Peyer's patch (tissue), 4 donors: ENCODE measurements at regions not wholly inside any gene's neighbourhood (a gene's known extent, or its start where the extent isn't known, plus 50 kb on each side); places are given as distances from the start of the nearest gene placed in this dataset.

ENCODE experiments used
- DNase-seq, 3 donors: peaks; one replicate each; pipeline ENCODE4 v3.0.0-alpha.2; 2017 to 2019
- H3K27ac ChIP-seq, 4 donors: fragments of 200-600 bp; sonication (generic); one replicate each; pipeline ENCODE4 v1.5.1; 2016 to 2019
- H3K27me3 ChIP-seq, 2 donors: fragments of 200-600 bp; sonication (generic); one replicate each; pipeline ENCODE4 v1.5.1; 2019
- H3K36me3 ChIP-seq, 3 donors: fragments of 200-600 bp; sonication (generic); one replicate each; pipeline ENCODE4 v1.5.1; 2016 to 2019
- H3K4me1 ChIP-seq, 4 donors: fragments of 200-600 bp; sonication (generic); one replicate each; pipeline ENCODE4 v1.5.1; 2016 to 2019
- H3K4me3 ChIP-seq, 4 donors: fragments of 200-600 bp; sonication (generic); 1 replicate in 3 of 4; 2 replicates in 1 of 4; pipeline ENCODE4 v1.5.1; 2016 to 2019; ENCODE audit warnings: mild to moderate bottlenecking in 1 of 4
- H3K9me3 ChIP-seq, 4 donors: fragments of 200-600 bp; sonication (generic); one replicate each; pipeline ENCODE4 v1.5.1; 2016 to 2019; ENCODE audit warnings: mild to moderate bottlenecking in 1 of 4
- POLR2A ChIP-seq, 2 donors: fragments of 450-650 bp; IDR thresholded peaks; one replicate each; pipeline ENCODE4 v1.5.1; 2017; ENCODE audit warnings: antibody characterized with exemption in 2 of 2, mild to moderate bottlenecking in 2 of 2, moderate library complexity in 2 of 2
- TF ChIP-seq, protein P1 (sequence below), 6 experiments: fragments of 450-650 bp in 4 of 6; fragments of 200-600 bp in 2 of 6; sonication (generic) in 1 of 6; IDR thresholded peaks; one replicate each; pipeline ENCODE4 v1.5.1; 2017 to 2019; ENCODE audit warnings: antibody characterized with exemption in 6 of 6, mild to moderate bottlenecking in 3 of 6, moderate library complexity in 1 of 6

DNA sequence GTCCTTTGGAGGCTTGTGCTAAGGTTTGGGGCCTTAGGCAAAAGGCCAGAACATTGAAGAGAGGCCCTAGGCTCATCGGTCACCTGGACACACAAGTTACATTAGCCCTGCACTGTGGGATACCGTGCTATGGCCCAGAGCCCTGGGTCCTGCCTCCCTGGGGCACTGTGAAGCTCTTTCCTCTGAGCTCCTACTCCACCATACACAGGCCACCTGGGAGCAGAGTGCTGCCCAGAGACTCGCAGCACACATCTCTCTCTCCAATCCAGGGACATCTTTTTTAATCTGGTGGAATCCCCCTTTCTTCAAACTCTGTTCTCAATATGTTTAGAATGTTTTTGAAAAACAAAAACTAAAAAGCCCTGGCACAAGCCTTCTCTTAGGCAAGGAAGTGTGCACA is 314.2 kb upstream of the RGS6 start:
- Histone ChIP-seq H3K27ac (no peak overlapping the region), H3K27me3 (no peaks in the 10 kb centered on the region), H3K4me3 (no peak overlapping the region), H3K9me3 (no peaks in the 10 kb centered on the region), H3K4me1 (no peaks in the 10 kb centered on the region), H3K36me3 (peaks cover 0 to 6% (median 0%) of the 10 kb centered on the region in 3 donors)
- TF ChIP-seq, protein P1, sequence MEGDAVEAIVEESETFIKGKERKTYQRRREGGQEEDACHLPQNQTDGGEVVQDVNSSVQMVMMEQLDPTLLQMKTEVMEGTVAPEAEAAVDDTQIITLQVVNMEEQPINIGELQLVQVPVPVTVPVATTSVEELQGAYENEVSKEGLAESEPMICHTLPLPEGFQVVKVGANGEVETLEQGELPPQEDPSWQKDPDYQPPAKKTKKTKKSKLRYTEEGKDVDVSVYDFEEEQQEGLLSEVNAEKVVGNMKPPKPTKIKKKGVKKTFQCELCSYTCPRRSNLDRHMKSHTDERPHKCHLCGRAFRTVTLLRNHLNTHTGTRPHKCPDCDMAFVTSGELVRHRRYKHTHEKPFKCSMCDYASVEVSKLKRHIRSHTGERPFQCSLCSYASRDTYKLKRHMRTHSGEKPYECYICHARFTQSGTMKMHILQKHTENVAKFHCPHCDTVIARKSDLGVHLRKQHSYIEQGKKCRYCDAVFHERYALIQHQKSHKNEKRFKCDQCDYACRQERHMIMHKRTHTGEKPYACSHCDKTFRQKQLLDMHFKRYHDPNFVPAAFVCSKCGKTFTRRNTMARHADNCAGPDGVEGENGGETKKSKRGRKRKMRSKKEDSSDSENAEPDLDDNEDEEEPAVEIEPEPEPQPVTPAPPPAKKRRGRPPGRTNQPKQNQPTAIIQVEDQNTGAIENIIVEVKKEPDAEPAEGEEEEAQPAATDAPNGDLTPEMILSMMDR (IDR thresholded peaks at IDR 0.05), result no peak
- no peak for TF ChIP-seq POLR2A (IDR thresholded peaks at IDR 0.05)
- no peak for DNase-seq

DNA sequence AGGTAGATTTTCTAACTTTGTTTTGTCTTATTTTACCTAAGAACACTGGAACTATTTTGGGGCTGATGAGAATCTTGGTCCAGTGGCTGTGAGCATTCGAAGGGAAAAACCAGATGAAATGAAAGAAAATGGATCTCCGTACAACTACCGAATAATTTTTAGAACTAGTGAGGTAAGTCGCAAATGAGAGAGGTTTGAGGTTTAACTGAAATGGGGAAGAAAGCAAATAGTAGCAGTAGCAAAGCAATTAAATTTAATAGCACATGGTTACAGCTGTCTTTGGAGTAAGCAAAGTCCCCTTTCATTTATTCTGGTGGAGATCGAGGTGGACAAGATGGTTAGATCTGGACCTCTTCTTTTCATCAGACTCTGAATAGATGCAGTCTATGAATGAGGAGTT is 313.5 kb upstream of the RGS6 start:
- peaks cover 0 to 8% (median 0%) of the 10 kb centered on the region in 3 donors for H3K36me3 ChIP-seq
- TF ChIP-seq POLR2A (IDR thresholded peaks at IDR 0.05), result no peak
- TF ChIP-seq, protein P1 (IDR thresholded peaks at IDR 0.05), result no peak

DNA sequence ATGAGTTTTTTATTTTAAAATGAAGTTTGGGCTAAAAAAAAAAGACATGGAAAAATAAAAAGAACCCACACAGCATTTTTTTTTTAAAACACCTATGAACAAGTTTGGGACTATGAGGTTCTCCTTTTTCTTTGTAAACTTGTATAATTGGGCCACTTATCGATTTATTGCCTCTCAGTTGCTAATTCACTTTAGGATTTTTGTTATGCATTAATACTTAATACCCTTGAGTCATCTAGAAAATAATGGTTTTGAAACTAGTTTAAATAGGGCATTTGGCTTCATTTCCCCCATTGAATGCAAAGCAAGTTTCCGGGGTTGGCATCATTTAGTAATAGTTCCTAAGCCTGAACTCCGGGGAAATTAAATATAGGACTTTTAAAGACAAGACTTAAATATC is 312.8 kb upstream of the RGS6 start:
- no peak overlapping the region for H3K4me3 ChIP-seq
- H3K27me3 ChIP-seq, result no peaks in the 10 kb centered on the region
- H3K4me1 ChIP-seq, result no peaks in the 10 kb centered on the region
- no peak for DNase-seq
- H3K36me3 ChIP-seq, result peaks cover 0 to 12% (median 0%) of the 10 kb centered on the region in 3 donors
- H3K9me3 ChIP-seq, result no peaks in the 10 kb centered on the region
- TF ChIP-seq POLR2A (IDR thresholded peaks at IDR 0.05), result no peak
- TF ChIP-seq, protein P1 (IDR thresholded peaks at IDR 0.05), result no peak
- no peak overlapping the region for H3K27ac ChIP-seq

More for the DNA sequence above, 313.5 kb upstream of the RGS6 start:
- Histone ChIP-seq H3K27me3 (no peaks in the 10 kb centered on the region), H3K9me3 (no peaks in the 10 kb centered on the region), H3K4me3 (no peak overlapping the region), H3K4me1 (no peaks in the 10 kb centered on the region), H3K27ac (no peak overlapping the region)
- DNase-seq, result no peak

DNA sequence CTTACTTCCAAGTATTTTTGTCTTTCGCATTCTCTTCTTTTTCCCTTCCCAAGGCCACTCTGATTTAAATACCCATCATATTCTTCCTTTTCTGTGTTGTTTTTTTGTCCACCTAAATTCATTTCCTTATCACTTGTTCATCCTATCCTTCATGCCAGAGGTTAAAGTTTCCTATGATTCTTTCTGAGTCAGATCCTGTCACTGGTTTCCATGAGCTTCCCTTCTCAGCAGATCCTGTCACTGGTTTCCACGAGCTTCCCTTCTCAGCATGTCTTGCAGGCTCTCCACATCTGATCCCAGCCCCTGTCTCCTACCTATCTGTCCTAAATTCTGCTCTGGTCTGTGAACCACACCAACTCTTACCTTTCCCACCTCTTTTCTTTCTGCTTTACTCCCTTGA is 311.8 kb upstream of the RGS6 start:
- H3K27me3 ChIP-seq, result no peaks in the 10 kb centered on the region

DNA sequence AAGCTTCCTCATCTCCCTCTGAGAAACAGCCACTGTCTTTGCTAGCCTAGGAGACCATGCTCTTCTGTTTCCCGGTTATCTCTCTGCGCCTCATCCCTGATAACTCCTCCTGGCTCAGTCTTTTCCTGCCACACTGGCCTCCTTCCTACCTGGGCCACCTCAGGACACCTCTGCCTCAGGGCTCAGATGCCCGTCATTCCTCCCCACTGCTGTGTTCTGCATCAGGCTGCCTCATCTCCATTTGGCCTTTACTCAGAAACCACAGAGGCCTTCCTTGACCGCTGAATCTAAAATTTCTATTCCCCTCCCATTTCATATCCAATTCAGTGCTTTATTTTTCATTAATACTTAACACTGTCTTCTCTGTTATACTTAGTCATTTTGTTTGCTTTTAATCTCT is 311.0 kb upstream of the RGS6 start:
- Histone ChIP-seq H3K4me1 (no peaks in the 10 kb centered on the region), H3K36me3 (peaks cover 0 to 12% (median 0%) of the 10 kb centered on the region in 3 donors), H3K27ac (no peak overlapping the region), H3K9me3 (no peaks in the 10 kb centered on the region), H3K27me3 (no peaks in the 10 kb centered on the region), H3K4me3 (no peak overlapping the region)
- TF ChIP-seq, protein P1 (IDR thresholded peaks at IDR 0.05), result no peak
- TF ChIP-seq POLR2A (IDR thresholded peaks at IDR 0.05), result no peak
- no peak for DNase-seq

More for the DNA sequence above, 311.8 kb upstream of the RGS6 start:
- H3K4me3 ChIP-seq, result no peak overlapping the region
- no peaks in the 10 kb centered on the region for H3K9me3 ChIP-seq
- no peak for DNase-seq
- no peaks in the 10 kb centered on the region for H3K4me1 ChIP-seq
- H3K27ac ChIP-seq, result no peak overlapping the region
- H3K36me3 ChIP-seq, result peaks cover 0 to 12% (median 0%) of the 10 kb centered on the region in 3 donors
- TF ChIP-seq POLR2A (IDR thresholded peaks at IDR 0.05), result no peak
- TF ChIP-seq, protein P1 (IDR thresholded peaks at IDR 0.05), result no peak
